ENCODE measurements at regions not wholly inside any gene's neighbourhood (a gene's known extent, or its start where the extent isn't known, plus 50 kb on each side); places are given as distances from the start of the nearest gene placed in this dataset.
A peak's percentile ranks its signal among the peaks of the same experiment; 100 is the strongest.

GRCh38 chr13:106155411-106155810 lies 380.1 kb downstream of the EFNB2 start:
- intact Hi-C loops (cut with DNase I), result no loop called here
- ATAC-seq (no peak), DNase-seq (no peak)

- intact Hi-C loops (cut with DNase I), result no loop called here
- ATAC-seq (no peak), DNase-seq (no peak)
Measured at GRCh38 chr13:106153876-106154275, 381.6 kb downstream of the EFNB2 start.

- ATAC-seq (no peak), DNase-seq (no peak)
- intact Hi-C loops (cut with DNase I), result no loop called here
Measured at GRCh38 chr13:106153041-106153440, 382.4 kb downstream of the EFNB2 start.

- ATAC-seq (no peak), DNase-seq (no peak)
- intact Hi-C loops (cut with DNase I), result no loop called here
Measured at GRCh38 chr13:106152047-106152446, 383.4 kb downstream of the EFNB2 start.

GRCh38 chr13:106151056-106151699 lies 384.3 kb downstream of the EFNB2 start:
- intact Hi-C loops (cut with DNase I), result no loop called here
- peak in 1 of 2 donors; percentile 59 for ATAC-seq
- DNase-seq, result no peak

- no peak for ATAC-seq
- no peak for DNase-seq
- intact Hi-C loops (cut with DNase I), result no loop called here
Measured at GRCh38 chr13:106145997-106146864, 389.2 kb downstream of the EFNB2 start.

GRCh38 chr13:106145070-106145469 lies 390.4 kb downstream of the EFNB2 start:
- intact Hi-C loops (cut with DNase I), result no loop called here
- DNase-seq, result no peak
- ATAC-seq, result no peak

GRCh38 chr13:106143930-106144709 lies 391.3 kb downstream of the EFNB2 start:
- no peak for ATAC-seq
- intact Hi-C loops (cut with DNase I), result no loop called here
- no peak for DNase-seq

GRCh38 chr13:106143392-106143791 lies 392.1 kb downstream of the EFNB2 start:
- ATAC-seq, result no peak

GRCh38 chr13:106140476-106140875 lies 395.0 kb downstream of the EFNB2 start:
- intact Hi-C loops (cut with DNase I), result no loop called here
- ATAC-seq (no peak), DNase-seq (no peak)

More at GRCh38 chr13:106143392-106143791, 392.1 kb downstream of the EFNB2 start:
- DNase-seq, result no peak
- intact Hi-C loops (cut with DNase I), result no loop called here

- DNase-seq, result no peak
- no peak for ATAC-seq
- intact Hi-C loops (cut with DNase I), result no loop called here
Measured at GRCh38 chr13:106139942-106140341, 395.5 kb downstream of the EFNB2 start.

- DNase-seq (no peak), ATAC-seq (no peak)
- intact Hi-C loops (cut with DNase I), result no loop called here
Measured at GRCh38 chr13:106139377-106139776, 396.1 kb downstream of the EFNB2 start.

GRCh38 chr13:106138620-106139019 lies 396.8 kb downstream of the EFNB2 start:
- ATAC-seq (no peak), DNase-seq (no peak)
- intact Hi-C loops (cut with DNase I), result no loop called here

GRCh38 chr13:106133025-106133424 lies 402.4 kb downstream of the EFNB2 start:
- DNase-seq, result no peak
- intact Hi-C loops (cut with DNase I), result no loop called here

GRCh38 chr13:106132216-106132615 lies 403.2 kb downstream of the EFNB2 start:
- no peak for DNase-seq
- ATAC-seq, result peak in 1 of 2 donors; percentile 65
- intact Hi-C loops (cut with DNase I), result no loop called here

More at GRCh38 chr13:106133025-106133424, 402.4 kb downstream of the EFNB2 start:
- peak in 1 of 2 donors; percentile 67 for ATAC-seq

GRCh38 chr13:106129993-106130392 lies 405.5 kb downstream of the EFNB2 start:
- DNase-seq (no peak), ATAC-seq (no peak)
- intact Hi-C loops (cut with DNase I), result no loop called here

- no peak for DNase-seq
- intact Hi-C loops (cut with DNase I), result no loop called here
- no peak for ATAC-seq
Measured at GRCh38 chr13:106129273-106129672, 406.2 kb downstream of the EFNB2 start.

GRCh38 chr13:106122234-106122633 lies 413.2 kb downstream of the EFNB2 start:
- intact Hi-C loops (cut with DNase I), result no loop called here
- DNase-seq (no peak), ATAC-seq (no peak)

GRCh38 chr13:106121173-106121754 lies 414.2 kb downstream of the EFNB2 start:
- intact Hi-C loops (cut with DNase I), result no loop called here
- DNase-seq (no peak), ATAC-seq (no peak)

- DNase-seq, result no peak
- ATAC-seq, result no peak
- intact Hi-C loops (cut with DNase I), result no loop called here
Measured at GRCh38 chr13:106118996-106119395, 416.5 kb downstream of the EFNB2 start.

All from left cardiac atrium (tissue), 4 donors.